ENCODE measurements at regions not wholly inside any gene's neighbourhood (a gene's known extent, or its start where the extent isn't known, plus 50 kb on each side); places are given as distances from the start of the nearest gene placed in this dataset.

DNA sequence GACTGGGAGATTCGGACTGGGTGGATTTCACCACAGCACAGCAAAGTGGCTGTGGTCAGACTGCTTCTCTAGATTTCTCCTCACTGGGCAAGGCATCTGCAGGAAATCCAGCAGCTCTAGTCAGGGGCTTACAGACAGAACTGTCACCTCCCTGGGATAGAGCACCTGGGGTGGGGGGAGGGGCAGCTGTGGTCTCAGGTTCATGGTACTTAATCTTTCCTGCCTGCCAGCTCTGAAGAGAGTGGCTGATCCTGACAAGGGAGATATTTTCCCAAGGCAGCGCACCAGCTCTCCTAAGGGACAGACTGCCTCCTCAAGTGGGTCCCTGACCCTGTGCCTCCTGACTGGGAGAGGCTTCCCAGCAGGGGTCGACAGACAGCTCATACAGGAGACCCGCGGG is 212.8 kb upstream of the KLF12 start:
- H3K36me3 ChIP-seq (replicated peaks; ENCODE audit: insufficient read depth, low read length) = no peaks in the 10 kb centered on the region
- H3K9me2 ChIP-seq (replicated peaks; ENCODE audit: insufficient read depth, low read length) = no peaks in the 10 kb centered on the region
- H3K79me2 ChIP-seq (ENCODE audit: low read length) = no peaks in the 10 kb centered on the region
- H3F3A ChIP-seq (ENCODE audit: insufficient read depth, low read length) = no peaks in the 10 kb centered on the region
- no peak overlapping the region for H3K9ac ChIP-seq (ENCODE audit: low read length)
- TF ChIP-seq EZH2phosphoT487 (IDR thresholded peaks at IDR 0.05; ENCODE audit: low read length) (no peak), EZH2 (optimal IDR thresholded peaks at IDR 0.05; ENCODE audit: low read depth, low read length) (no peak)
- TF ChIP-seq, protein P1, sequence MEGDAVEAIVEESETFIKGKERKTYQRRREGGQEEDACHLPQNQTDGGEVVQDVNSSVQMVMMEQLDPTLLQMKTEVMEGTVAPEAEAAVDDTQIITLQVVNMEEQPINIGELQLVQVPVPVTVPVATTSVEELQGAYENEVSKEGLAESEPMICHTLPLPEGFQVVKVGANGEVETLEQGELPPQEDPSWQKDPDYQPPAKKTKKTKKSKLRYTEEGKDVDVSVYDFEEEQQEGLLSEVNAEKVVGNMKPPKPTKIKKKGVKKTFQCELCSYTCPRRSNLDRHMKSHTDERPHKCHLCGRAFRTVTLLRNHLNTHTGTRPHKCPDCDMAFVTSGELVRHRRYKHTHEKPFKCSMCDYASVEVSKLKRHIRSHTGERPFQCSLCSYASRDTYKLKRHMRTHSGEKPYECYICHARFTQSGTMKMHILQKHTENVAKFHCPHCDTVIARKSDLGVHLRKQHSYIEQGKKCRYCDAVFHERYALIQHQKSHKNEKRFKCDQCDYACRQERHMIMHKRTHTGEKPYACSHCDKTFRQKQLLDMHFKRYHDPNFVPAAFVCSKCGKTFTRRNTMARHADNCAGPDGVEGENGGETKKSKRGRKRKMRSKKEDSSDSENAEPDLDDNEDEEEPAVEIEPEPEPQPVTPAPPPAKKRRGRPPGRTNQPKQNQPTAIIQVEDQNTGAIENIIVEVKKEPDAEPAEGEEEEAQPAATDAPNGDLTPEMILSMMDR (IDR thresholded peaks at IDR 0.05; ENCODE audit: low read length) = no peak
- H3K4me1 ChIP-seq (ENCODE audit: low read length) = no peaks in the 10 kb centered on the region
- H2AFZ ChIP-seq (ENCODE audit: low read length) = no peak overlapping the region
- no peak overlapping the region for H3K4me3 ChIP-seq (ENCODE audit: low read length)
- H3K9me3 ChIP-seq (replicated peaks; ENCODE audit: insufficient read depth, low read length) = no peaks in the 10 kb centered on the region
- no peak overlapping the region for H3K4me2 ChIP-seq (ENCODE audit: low read depth, low read length)
- no peaks in the 10 kb centered on the region for H4K20me1 ChIP-seq (ENCODE audit: insufficient read depth, low read length)
- no peak overlapping the region for H3K27ac ChIP-seq (ENCODE audit: low read length)
- no peaks in the 10 kb centered on the region for H3K27me3 ChIP-seq (replicated peaks; ENCODE audit: insufficient read depth, low read length)
- no peak for DNase-seq

DNA sequence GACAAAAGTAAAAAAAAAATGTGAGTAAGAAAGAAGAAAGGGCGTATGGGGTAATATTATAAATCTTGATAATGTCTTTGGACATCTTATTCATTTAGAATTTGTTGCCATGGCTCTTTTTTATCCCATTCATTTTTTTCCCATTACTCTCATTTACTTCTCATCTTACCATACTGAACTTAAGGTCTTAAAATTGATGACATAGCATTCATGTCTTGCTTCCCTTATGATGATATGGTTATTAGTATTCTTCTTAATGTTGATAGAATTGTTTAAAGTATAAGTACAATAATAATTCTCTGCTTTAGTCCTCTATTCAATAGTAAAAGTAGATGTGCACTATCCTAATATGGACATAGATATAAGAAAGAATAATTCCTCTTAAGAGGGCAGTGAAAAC is 204.1 kb upstream of the KLF12 start:
- no peaks in the 10 kb centered on the region for H3K9me3 ChIP-seq (replicated peaks; ENCODE audit: insufficient read depth, low read length)
- H3K36me3 ChIP-seq (replicated peaks; ENCODE audit: insufficient read depth, low read length) = no peaks in the 10 kb centered on the region
- H3F3A ChIP-seq (ENCODE audit: insufficient read depth, low read length) = no peaks in the 10 kb centered on the region
- H3K79me2 ChIP-seq (ENCODE audit: low read length) = no peaks in the 10 kb centered on the region
- H3K27ac ChIP-seq (ENCODE audit: low read length) = no peak overlapping the region
- no peak for DNase-seq
- H3K4me1 ChIP-seq (ENCODE audit: low read length) = no peaks in the 10 kb centered on the region
- H3K9me2 ChIP-seq (replicated peaks; ENCODE audit: insufficient read depth, low read length) = no peaks in the 10 kb centered on the region
- H4K20me1 ChIP-seq (ENCODE audit: insufficient read depth, low read length) = no peaks in the 10 kb centered on the region
- no peak for TF ChIP-seq EZH2phosphoT487 (IDR thresholded peaks at IDR 0.05; ENCODE audit: low read length)
- TF ChIP-seq, protein P1 (IDR thresholded peaks at IDR 0.05; ENCODE audit: low read length) = no peak
- TF ChIP-seq EZH2 (optimal IDR thresholded peaks at IDR 0.05; ENCODE audit: low read depth, low read length) = no peak
- no peaks in the 10 kb centered on the region for H3K27me3 ChIP-seq (replicated peaks; ENCODE audit: insufficient read depth, low read length)
- H2AFZ ChIP-seq (ENCODE audit: low read length) = no peak overlapping the region
- H3K9ac ChIP-seq (ENCODE audit: low read length) = no peak overlapping the region
- no peak overlapping the region for H3K4me2 ChIP-seq (ENCODE audit: low read depth, low read length)
- H3K4me3 ChIP-seq (ENCODE audit: low read length) = no peak overlapping the region

DNA sequence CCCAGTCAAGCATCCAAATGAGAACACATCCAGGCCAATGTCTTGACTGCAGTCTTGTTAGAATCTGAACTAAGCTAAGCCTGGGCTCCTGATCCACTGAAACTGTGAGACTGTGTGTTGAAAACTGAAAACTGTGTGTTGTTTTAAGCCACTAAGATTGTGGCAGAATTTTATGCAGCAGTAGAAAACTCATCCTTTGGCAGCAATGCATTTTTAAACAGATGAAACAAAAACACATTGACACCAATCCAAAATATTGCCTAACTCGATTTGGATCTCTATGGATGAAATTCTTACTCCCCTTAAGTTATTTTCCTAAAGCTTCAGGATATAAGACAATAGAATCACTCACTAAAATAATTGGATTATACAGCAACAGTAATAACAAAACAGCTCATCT is 202.3 kb upstream of the KLF12 start:
- no peak overlapping the region for H3K4me2 ChIP-seq (ENCODE audit: low read depth, low read length)
- no peaks in the 10 kb centered on the region for H3K9me2 ChIP-seq (replicated peaks; ENCODE audit: insufficient read depth, low read length)
- no peak overlapping the region for H3K9ac ChIP-seq (ENCODE audit: low read length)
- no peaks in the 10 kb centered on the region for H3K36me3 ChIP-seq (replicated peaks; ENCODE audit: insufficient read depth, low read length)
- no peak for DNase-seq
- no peaks in the 10 kb centered on the region for H4K20me1 ChIP-seq (ENCODE audit: insufficient read depth, low read length)
- no peak overlapping the region for H2AFZ ChIP-seq (ENCODE audit: low read length)
- H3K4me3 ChIP-seq (ENCODE audit: low read length) = no peak overlapping the region
- H3K27ac ChIP-seq (ENCODE audit: low read length) = no peak overlapping the region
- TF ChIP-seq EZH2 (optimal IDR thresholded peaks at IDR 0.05; ENCODE audit: low read depth, low read length) = no peak
- H3K27me3 ChIP-seq (replicated peaks; ENCODE audit: insufficient read depth, low read length) = no peaks in the 10 kb centered on the region
- no peaks in the 10 kb centered on the region for H3K79me2 ChIP-seq (ENCODE audit: low read length)
- no peaks in the 10 kb centered on the region for H3K9me3 ChIP-seq (replicated peaks; ENCODE audit: insufficient read depth, low read length)
- H3F3A ChIP-seq (ENCODE audit: insufficient read depth, low read length) = no peaks in the 10 kb centered on the region
- H3K4me1 ChIP-seq (ENCODE audit: low read length) = no peaks in the 10 kb centered on the region

DNA sequence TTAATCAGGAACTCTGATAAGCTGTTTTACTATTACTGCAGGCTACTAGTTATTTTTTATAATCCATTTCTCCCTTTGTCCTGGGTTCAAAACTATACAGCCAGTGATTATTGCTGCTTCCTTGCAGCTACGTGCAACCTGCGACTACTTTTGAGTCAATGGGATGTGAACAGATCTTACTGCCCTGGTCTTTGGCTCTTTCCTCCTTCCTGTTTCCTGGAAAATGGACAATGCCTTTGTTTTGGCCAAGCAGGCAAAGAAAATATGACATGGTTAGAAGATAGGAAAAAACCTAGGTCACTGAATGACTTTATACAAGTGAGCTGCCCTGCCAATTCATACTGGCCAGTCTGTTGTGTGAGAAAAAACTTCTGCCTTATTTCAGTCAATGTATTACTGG is 201.2 kb upstream of the KLF12 start:
- no peak for DNase-seq
- no peak overlapping the region for H3K9ac ChIP-seq (ENCODE audit: low read length)
- no peak overlapping the region for H3K27ac ChIP-seq (ENCODE audit: low read length)
- H3K4me3 ChIP-seq (ENCODE audit: low read length) = no peak overlapping the region
- H3K4me1 ChIP-seq (ENCODE audit: low read length) = no peaks in the 10 kb centered on the region
- H3K36me3 ChIP-seq (replicated peaks; ENCODE audit: insufficient read depth, low read length) = no peaks in the 10 kb centered on the region
- H3K27me3 ChIP-seq (replicated peaks; ENCODE audit: insufficient read depth, low read length) = no peaks in the 10 kb centered on the region
- H2AFZ ChIP-seq (ENCODE audit: low read length) = no peak overlapping the region
- H3F3A ChIP-seq (ENCODE audit: insufficient read depth, low read length) = no peaks in the 10 kb centered on the region
- no peak overlapping the region for H3K4me2 ChIP-seq (ENCODE audit: low read depth, low read length)
- H3K79me2 ChIP-seq (ENCODE audit: low read length) = no peaks in the 10 kb centered on the region
- H4K20me1 ChIP-seq (ENCODE audit: insufficient read depth, low read length) = no peaks in the 10 kb centered on the region
- H3K9me3 ChIP-seq (replicated peaks; ENCODE audit: insufficient read depth, low read length) = no peaks in the 10 kb centered on the region
- H3K9me2 ChIP-seq (replicated peaks; ENCODE audit: insufficient read depth, low read length) = no peaks in the 10 kb centered on the region
- no peak for TF ChIP-seq EZH2phosphoT487 (IDR thresholded peaks at IDR 0.05; ENCODE audit: low read length)
- TF ChIP-seq, protein P1 (IDR thresholded peaks at IDR 0.05; ENCODE audit: low read length) = no peak
- no peak for TF ChIP-seq EZH2 (optimal IDR thresholded peaks at IDR 0.05; ENCODE audit: low read depth, low read length)
